H9 (cell line): ENCODE measurements at regions not wholly inside any gene's neighbourhood (a gene's known extent, or its start where the extent isn't known, plus 50 kb on each side); places are given as distances from the start of the nearest gene placed in this dataset.

Source experiments
- DNase-seq: peaks from one replicate; pipeline ENCODE4 v3.0.0-alpha.2; 2017
- H2AFZ ChIP-seq: one replicate; pipeline ENCODE4 v1.6.1; 2013; ENCODE audit warnings: mild to moderate bottlenecking, low read length, control low read depth, moderate library complexity
- H2AK5ac ChIP-seq: 2 replicates; pipeline ENCODE4 v1.6.1; 2013; ENCODE audit warnings: low read length, control low read depth, mixed read lengths; ENCODE audit not compliant: insufficient read length
- H2BK120ac ChIP-seq: one replicate; pipeline ENCODE4 v1.6.1; 2013; ENCODE audit warnings: low read depth, mild to moderate bottlenecking, low read length, control low read depth, inconsistent platforms; ENCODE audit not compliant: poor library complexity, severe bottlenecking
- H2BK12ac ChIP-seq: 2 replicates; pipeline ENCODE4 v1.6.1; 2013; ENCODE audit warnings: low read length, control low read depth, mixed read lengths, low read depth; ENCODE audit not compliant: insufficient read length
- H2BK15ac ChIP-seq: 2 replicates; pipeline ENCODE4 v1.6.1; 2013; ENCODE audit warnings: low read depth, low read length, control low read depth
- H2BK20ac ChIP-seq: one replicate; pipeline ENCODE4 v1.6.1; 2013; ENCODE audit warnings: low read depth, mild to moderate bottlenecking, low read length, control low read depth, inconsistent platforms; ENCODE audit not compliant: poor library complexity, severe bottlenecking
- H2BK5ac ChIP-seq: 2 replicates; pipeline ENCODE4 v1.6.1; 2013; ENCODE audit warnings: low read length, control low read depth, mixed read lengths; ENCODE audit not compliant: insufficient read length
- H3K14ac ChIP-seq: 2 replicates; pipeline ENCODE4 v1.6.1; 2013; ENCODE audit warnings: low read length, control low read depth; ENCODE audit not compliant: insufficient read depth
- H3K18ac ChIP-seq: 2 replicates; pipeline ENCODE4 v1.6.1; 2013; ENCODE audit warnings: low read depth, mild to moderate bottlenecking, mixed read lengths, low read length, control low read depth; ENCODE audit not compliant: insufficient read length
- H3K23ac ChIP-seq: 2 replicates; pipeline ENCODE4 v1.6.1; 2013; ENCODE audit warnings: low read length, control low read depth, mixed read lengths, low read depth; ENCODE audit not compliant: insufficient read length
- H3K23me2 ChIP-seq: 2 replicates; pipeline ENCODE4 v1.6.1; 2013; ENCODE audit warnings: low read depth, mild to moderate bottlenecking, mixed read lengths, low read length, control low read depth; ENCODE audit not compliant: insufficient read length, poor library complexity, severe bottlenecking
- H3K27ac ChIP-seq: 2 replicates; pipeline ENCODE4 v1.5.1; 2013; ENCODE audit warnings: low read length, control low read depth, mixed read lengths, low read depth; ENCODE audit not compliant: insufficient read length
- H3K27me3 ChIP-seq: 2 replicates; pipeline ENCODE4 v1.6.1; 2013; ENCODE audit warnings: low read length, control low read depth, inconsistent platforms; ENCODE audit not compliant: insufficient read depth
- H3K4ac ChIP-seq: 2 replicates; pipeline ENCODE4 v1.6.1; 2013; ENCODE audit warnings: low read depth, mild to moderate bottlenecking, control low read depth, inconsistent platforms, low read length, moderate library complexity
- H3K4me1 ChIP-seq: 2 replicates; pipeline ENCODE4 v1.6.1; 2013; ENCODE audit warnings: low read length, control low read depth, inconsistent platforms; ENCODE audit not compliant: insufficient read depth
- H3K4me2 ChIP-seq: 2 replicates; pipeline ENCODE4 v1.6.1; 2013; ENCODE audit warnings: low read length, control low read depth, mixed read lengths; ENCODE audit not compliant: insufficient read length, insufficient read depth
- H3K56ac ChIP-seq: 2 replicates; pipeline ENCODE4 v1.6.1; 2013; ENCODE audit warnings: low read depth, mild to moderate bottlenecking, mixed read lengths, low read length, control low read depth; ENCODE audit not compliant: insufficient read length
- H3K79me1 ChIP-seq: 2 replicates; pipeline ENCODE4 v1.6.1; 2013; ENCODE audit warnings: low read depth, mild to moderate bottlenecking, moderate library complexity, low read length, control low read depth, inconsistent platforms; ENCODE audit not compliant: insufficient read depth, poor library complexity, severe bottlenecking
- H3K79me2 ChIP-seq: 2 replicates; pipeline ENCODE4 v1.6.1; 2013; ENCODE audit warnings: low read length, control low read depth, inconsistent platforms; ENCODE audit not compliant: insufficient read depth
- H3K9ac ChIP-seq: 2 replicates; pipeline ENCODE4 v1.6.1; 2013; ENCODE audit warnings: low read length, control low read depth, mixed read lengths; ENCODE audit not compliant: insufficient read length; ENCODE audit errors: extremely low read depth
- H3K9me3 ChIP-seq: one replicate; pipeline ENCODE4 v1.6.1; 2013; ENCODE audit warnings: low read depth, low read length, inconsistent platforms; ENCODE audit not compliant: control insufficient read depth
- H3T11ph ChIP-seq: one replicate; pipeline ENCODE4 v1.6.1; 2013; ENCODE audit warnings: mild to moderate bottlenecking, low read length, control low read depth, inconsistent platforms
- H4K20me1 ChIP-seq: one replicate; pipeline ENCODE4 v1.6.1; 2013; ENCODE audit not compliant: control insufficient read depth, insufficient read length, insufficient read depth
- H4K5ac ChIP-seq: 2 replicates; pipeline ENCODE4 v1.6.1; 2013; ENCODE audit warnings: low read depth, mild to moderate bottlenecking, mixed read lengths, low read length, control low read depth; ENCODE audit not compliant: insufficient read length
- H4K8ac ChIP-seq: replicated peaks from 2 replicates; pipeline ENCODE4 v1.6.1; 2013; ENCODE audit warnings: low read length, control low read depth, mixed read lengths, low read depth; ENCODE audit not compliant: insufficient read length
- H4K91ac ChIP-seq: 2 replicates; pipeline ENCODE4 v1.6.1; 2013; ENCODE audit warnings: low read depth, mild to moderate bottlenecking, moderate library complexity, mixed read lengths, low read length, control low read depth; ENCODE audit not compliant: insufficient read length
- H3K27ac Mint-ChIP-seq, 3 experiments: 2 replicates in 2 of 3; 3 replicates in 1 of 3; pipeline ENCODE4 v1.8.0; 2020 to 2021; ENCODE audit warnings: mixed read lengths in 3 of 3, mild to moderate bottlenecking in 1 of 3, moderate library complexity in 1 of 3
- H3K27me3 Mint-ChIP-seq: 2 replicates; pipeline ENCODE4 v1.8.0; 2021; ENCODE audit warnings: low read depth, mild to moderate bottlenecking, moderate library complexity, mixed read lengths
- H3K36me3 Mint-ChIP-seq, 3 experiments: 2 replicates in 2 of 3; 3 replicates in 1 of 3; pipeline ENCODE4 v1.8.0; 2020 to 2021; ENCODE audit warnings: low read depth in 3 of 3, mixed read lengths in 3 of 3; ENCODE audit not compliant: insufficient read depth in 1 of 3
- H3K4me1 Mint-ChIP-seq, 2 experiments: 2 replicates each; pipeline ENCODE4 v1.8.0; 2020; ENCODE audit warnings: mixed read lengths in 2 of 2
- H3K4me3 Mint-ChIP-seq, 2 experiments: 2 replicates in 1 of 2; 3 replicates in 1 of 2; pipeline ENCODE4 v1.8.0; 2020 to 2021; ENCODE audit warnings: mild to moderate bottlenecking in 2 of 2, mixed read lengths in 2 of 2, moderate library complexity in 1 of 2
- H3K9me3 Mint-ChIP-seq, 2 experiments: 2 replicates in 1 of 2; 3 replicates in 1 of 2; pipeline ENCODE4 v1.8.0; 2020; ENCODE audit warnings: mild to moderate bottlenecking in 2 of 2, mixed read lengths in 2 of 2, moderate library complexity in 1 of 2
- CTCF ChIP-seq: fragments of 200-600 bp; sonication (generic); conservative IDR thresholded peaks from 3 replicates; pipeline ENCODE4 v1.8.0; 2021; ENCODE audit warnings: antibody characterized with exemption, mild to moderate bottlenecking
- WGBS: extraction: QIAGEN DNeasy Blood & Tissue Kit; methylation state at CpG from one replicate; pipeline ENCODE4 v1.1.7; 2013; ENCODE audit warnings: missing lambda C conversion rate, low lambda C conversion rate, mixed read lengths; ENCODE audit not compliant: insufficient read length; ENCODE audit errors: extremely low coverage; 5-methylcytosine and 5-hydroxymethylcytosine counted together

- peaks cover 58 to 59% of the 10 kb centered on the region in 2 experiments for H3K4me1 Mint-ChIP-seq
- no peaks in the 10 kb centered on the region for H3K9me3 Mint-ChIP-seq
- no peaks in the 10 kb centered on the region for H3K79me2 ChIP-seq
- no peak overlapping the region for H2BK15ac ChIP-seq
- H2AFZ ChIP-seq = no peak overlapping the region
- peak overlapping the region; percentile 28 to 94 (median 93) for H3K27ac Mint-ChIP-seq
- no peak overlapping the region for H3K4me2 ChIP-seq
- H3K27ac ChIP-seq = no peak overlapping the region
- H4K20me1 ChIP-seq = no peaks in the 10 kb centered on the region
- H2BK120ac ChIP-seq = no peak overlapping the region
- WGBS = 100% methylated on average over 1 of the region's 8 CpGs
- H3K36me3 Mint-ChIP-seq = no peaks in the 10 kb centered on the region; a peak in 1 of 7 replicates
- H3K18ac ChIP-seq = no peak overlapping the region
- H3K14ac ChIP-seq = no peak overlapping the region
- no peak overlapping the region for H2BK12ac ChIP-seq
- H4K5ac ChIP-seq = no peak overlapping the region
- H2AK5ac ChIP-seq = no peak overlapping the region
- peak; percentile 59 for DNase-seq
- H4K91ac ChIP-seq = no peak overlapping the region
- no peak overlapping the region for H3K23ac ChIP-seq
- no peak overlapping the region for H3K56ac ChIP-seq
- TF ChIP-seq CTCF = no peak
- H3K27me3 ChIP-seq = no peaks in the 10 kb centered on the region
- H3K4me1 ChIP-seq = no peaks in the 10 kb centered on the region; the same call in 1 of the 2 replicates
- no peak overlapping the region for H3T11ph ChIP-seq
- H3K27me3 Mint-ChIP-seq = peaks cover 4% of the 10 kb centered on the region; the same call in 1 of the 2 replicates
- H3K4ac ChIP-seq = no peak overlapping the region
- H4K8ac ChIP-seq = no peak overlapping the region
- peak overlapping the region in 1 of 2 experiments; percentile 33; a peak in 1 of 5 replicates for H3K4me3 Mint-ChIP-seq
- no peak overlapping the region for H2BK20ac ChIP-seq
- H3K23me2 ChIP-seq = no peaks in the 10 kb centered on the region
- no peak overlapping the region for H2BK5ac ChIP-seq
- no peak overlapping the region for H3K9ac ChIP-seq
- H3K9me3 ChIP-seq = no peaks in the 10 kb centered on the region
- no peaks in the 10 kb centered on the region for H3K79me1 ChIP-seq
Observed at GRCh38 chr7:131620673-131621609, 64.5 kb upstream of the PODXL start.
